SK-N-MC (cell line): ENCODE measurements at regions not wholly inside any gene's neighbourhood (a gene's known extent, or its start where the extent isn't known, plus 50 kb on each side); places are given as distances from the start of the nearest gene placed in this dataset.

Experiments used
- EZH2 ChIP-seq: fragments of 200-600 bp; sonication (generic); IDR thresholded peaks from one replicate; pipeline ENCODE4 v1.6.1; 2017; ENCODE audit warnings: antibody characterized with exemption
- FOXP2 ChIP-seq: optimal IDR thresholded peaks from 2 replicates; pipeline ENCODE3; 2011; ENCODE audit warnings: mild to moderate bottlenecking, moderate library complexity; ENCODE audit not compliant: insufficient read depth; ENCODE audit errors: extremely low read length, control extremely low read depth
- POLR2AphosphoS5 ChIP-seq: IDR thresholded peaks from 2 replicates; pipeline ENCODE4 v1.6.1; 2012; ENCODE audit warnings: mild to moderate bottlenecking, low read depth, low read length, borderline replicate concordance

- TF ChIP-seq FOXP2, result no peak
- TF ChIP-seq EZH2, result no peak
- TF ChIP-seq POLR2AphosphoS5, result no peak
Observed at GRCh38 chr12:45675534-45675933, 54.0 kb upstream of the ARID2 start.
